DMS114 treated with DMSO at 0.1 percent for 48 hours (cell line): ENCODE measurements at regions not wholly inside any gene's neighbourhood (a gene's known extent, or its start where the extent isn't known, plus 50 kb on each side); places are given as distances from the start of the nearest gene placed in this dataset.
"Not testable (repeated sequence)": the region's sequence is repeated elsewhere in the genome, so short reads cannot be mapped to it uniquely, and the experiment has no call there.

Experiments
- DNase-seq: peaks from one replicate; lab custom pipeline; 2025; ENCODE audit not compliant: unreplicated experiment; lab: John Stamatoyannopoulos, UW

DNA sequence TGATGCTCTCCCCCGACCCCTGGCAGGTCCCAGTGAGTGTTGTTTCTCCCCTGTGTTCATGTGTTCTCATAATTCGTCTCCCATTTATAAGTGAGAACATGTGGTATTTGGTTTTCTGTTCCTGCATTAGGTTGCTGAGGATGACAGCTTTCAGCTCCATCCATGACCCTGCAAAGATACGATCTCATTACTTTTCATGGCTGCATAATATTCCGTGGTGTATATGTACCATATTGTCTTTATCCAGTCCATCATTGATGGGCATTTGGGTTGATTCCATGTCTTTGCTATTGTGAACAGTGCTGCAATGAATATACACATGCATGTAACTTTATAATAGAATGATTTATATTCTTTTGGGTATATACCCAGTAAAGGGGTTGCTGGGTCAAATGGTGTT, 321.5 kb downstream of the EMP1 start:
- not testable (repeated sequence) for DNase-seq

DNA sequence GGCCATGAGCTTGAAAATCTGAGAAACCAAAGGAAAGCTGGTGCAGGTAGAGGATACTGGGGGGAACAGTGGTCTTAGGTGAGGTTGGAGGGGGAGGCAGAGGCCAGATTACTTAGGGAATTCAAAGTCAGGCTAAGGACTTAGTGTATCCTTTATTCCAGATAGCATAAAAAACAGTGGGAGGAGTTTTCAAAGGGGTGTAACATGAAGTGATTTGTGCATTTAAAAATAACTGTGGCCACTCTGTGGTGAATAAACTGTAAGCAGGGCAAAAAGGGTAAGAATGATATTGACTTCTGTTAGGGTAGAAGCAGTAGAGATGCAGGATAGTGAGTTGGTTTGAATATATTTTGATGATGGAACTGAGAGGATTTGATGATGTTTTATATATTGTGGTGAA, 313.2 kb downstream of the EMP1 start:
- DNase-seq, result no peak

DNA sequence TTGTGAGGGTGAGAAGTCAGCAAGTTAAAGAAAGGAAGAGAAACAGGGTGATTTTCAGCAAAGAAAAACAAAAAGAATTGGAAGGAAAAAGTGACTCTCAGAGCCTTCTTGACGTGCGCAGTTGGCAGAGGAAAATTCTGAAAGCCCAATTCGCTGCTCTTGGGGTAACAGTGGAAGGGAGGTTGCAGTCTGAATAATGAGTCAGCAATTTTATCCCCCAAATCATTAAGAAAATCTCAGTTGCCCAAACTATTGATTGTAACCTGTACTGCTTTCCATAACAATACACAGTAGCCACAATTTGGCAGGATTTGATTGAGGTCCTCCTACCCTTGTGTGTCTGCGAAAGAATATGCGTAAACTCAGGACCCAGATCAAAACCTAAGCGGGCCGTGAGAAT, 309.1 kb downstream of the EMP1 start:
- DNase-seq, result no peak

DNA sequence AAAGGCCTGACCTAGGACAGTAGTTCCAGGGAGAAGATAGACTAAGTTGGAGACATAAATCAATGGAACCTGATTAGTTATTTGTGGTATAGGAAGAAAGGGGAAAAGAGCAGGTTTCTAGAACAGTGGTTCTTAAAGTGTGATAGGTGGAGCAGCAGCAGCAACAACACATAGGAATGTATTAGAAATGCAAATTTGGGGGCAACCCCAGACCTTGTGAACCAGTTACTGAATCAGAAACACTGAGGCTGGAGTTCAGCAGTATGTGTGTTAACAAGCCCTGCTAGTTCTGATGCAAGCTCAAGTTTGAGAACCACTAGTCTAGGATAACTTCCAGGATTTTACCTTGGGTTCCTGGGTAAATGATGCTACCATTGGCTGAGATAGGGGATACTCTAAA, 308.7 kb downstream of the EMP1 start:
- no peak for DNase-seq

DNA sequence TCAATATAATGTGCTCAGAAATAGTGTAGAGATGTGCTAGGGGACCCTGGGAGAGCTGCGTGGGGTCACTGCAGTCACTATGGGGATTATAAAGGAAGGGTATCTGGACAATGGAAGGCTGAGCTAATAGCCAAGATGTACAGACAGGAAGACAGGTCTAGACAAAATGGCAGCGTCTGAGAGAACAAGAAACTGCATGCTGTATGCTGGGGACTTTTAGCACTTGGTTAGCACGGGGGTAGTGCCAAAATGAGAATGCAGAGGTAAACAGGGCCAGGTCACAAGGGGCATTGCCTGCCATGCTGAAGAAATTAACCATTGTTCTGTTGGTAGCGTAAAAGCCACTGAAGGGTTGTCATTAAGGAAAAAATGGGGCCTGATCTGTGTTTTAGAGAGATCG, 308.2 kb downstream of the EMP1 start:
- DNase-seq, result no peak

DNA sequence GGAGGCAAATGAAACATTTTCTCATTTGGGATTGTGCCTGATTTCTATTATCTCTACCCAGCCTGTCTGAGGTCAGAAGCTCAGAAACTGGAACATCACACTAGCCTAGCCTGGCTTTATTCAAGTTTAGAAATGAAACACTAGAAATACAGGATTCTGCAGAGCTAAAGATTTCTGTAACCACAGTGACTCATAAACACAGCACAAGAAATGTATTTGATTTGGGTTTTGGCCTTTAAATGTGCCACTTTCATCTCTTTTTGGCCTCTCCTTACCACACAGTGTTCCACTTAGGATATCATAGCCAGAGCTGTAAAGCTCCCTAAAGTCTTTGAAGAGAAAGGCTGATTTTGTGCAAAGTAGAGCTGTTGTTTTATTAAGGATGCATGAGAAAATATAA, 307.5 kb downstream of the EMP1 start:
- no peak for DNase-seq

DNA sequence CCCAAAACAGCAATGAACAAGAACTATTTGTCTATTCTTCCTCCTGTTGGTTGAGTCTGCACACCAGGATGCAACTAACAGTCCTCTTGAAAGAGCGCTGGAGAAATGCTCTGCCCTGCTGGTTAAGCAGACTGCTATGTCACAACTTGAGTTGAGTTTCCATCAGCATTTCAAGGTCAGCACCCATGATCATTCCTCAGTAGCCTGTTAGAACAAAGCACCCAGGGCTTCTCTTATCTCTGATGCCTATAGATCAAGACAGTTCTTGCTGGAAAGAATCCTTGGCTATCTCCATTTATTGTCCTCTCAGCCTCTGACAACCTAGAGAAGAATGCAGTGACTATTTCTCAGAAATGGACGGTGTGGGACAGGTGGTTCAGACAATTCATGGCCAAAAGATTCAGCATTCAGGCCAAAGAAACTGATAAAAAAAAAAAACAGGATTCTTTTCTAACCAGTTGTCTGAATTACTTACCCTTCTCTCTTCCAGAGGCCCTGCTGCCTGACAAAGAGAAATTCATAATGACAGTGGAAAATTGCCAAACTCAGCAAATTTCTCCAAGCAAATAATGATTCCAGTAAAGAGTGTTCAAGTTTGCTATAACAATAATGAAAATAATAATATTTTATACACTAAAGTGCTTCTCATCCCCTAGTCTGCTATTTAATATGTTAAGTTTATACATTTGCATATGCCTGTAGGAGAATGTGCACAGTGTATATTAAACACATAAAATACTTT, 306.7 kb downstream of the EMP1 start:
- no peak for DNase-seq

DNA sequence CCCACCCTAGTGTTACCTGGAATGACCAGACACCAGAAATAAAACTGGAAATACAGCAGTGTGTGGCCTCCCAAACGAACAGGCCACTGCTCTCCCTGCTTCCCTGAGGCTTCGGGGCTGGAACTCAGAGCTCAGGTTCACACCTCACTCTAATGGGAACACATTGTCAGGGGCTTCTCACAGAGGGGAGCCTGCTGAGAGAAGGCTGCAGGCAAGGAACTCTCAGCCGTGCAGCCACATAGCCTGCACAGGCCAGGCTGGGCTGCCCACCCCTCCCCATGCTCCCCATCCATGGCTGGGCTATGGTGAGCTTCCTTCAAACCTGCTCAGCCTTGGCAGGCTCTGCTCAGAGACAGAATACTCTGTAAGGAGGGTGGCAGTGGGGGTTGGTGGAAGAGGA, 302.5 kb downstream of the EMP1 start:
- DNase-seq, result no peak

DNA sequence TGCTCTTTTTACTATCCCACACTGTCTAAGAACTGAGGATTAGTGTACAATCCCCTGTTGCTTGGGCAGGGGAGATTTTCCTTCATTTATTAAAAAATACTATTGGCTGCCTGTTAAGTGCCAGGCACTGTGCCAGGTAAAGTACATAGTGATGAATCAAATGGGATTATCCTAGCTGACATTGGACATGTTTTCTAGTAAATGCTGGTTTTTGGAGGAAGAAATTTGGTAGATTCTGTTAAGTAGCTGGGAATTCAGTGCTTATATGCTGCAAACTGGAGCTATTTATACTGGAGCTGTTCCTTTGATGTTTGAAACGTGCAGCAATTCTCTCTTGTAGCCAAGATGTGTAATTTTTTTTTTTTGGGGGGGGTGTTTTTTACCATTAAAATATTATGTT, 299.6 kb downstream of the EMP1 start:
- no peak for DNase-seq

DNA sequence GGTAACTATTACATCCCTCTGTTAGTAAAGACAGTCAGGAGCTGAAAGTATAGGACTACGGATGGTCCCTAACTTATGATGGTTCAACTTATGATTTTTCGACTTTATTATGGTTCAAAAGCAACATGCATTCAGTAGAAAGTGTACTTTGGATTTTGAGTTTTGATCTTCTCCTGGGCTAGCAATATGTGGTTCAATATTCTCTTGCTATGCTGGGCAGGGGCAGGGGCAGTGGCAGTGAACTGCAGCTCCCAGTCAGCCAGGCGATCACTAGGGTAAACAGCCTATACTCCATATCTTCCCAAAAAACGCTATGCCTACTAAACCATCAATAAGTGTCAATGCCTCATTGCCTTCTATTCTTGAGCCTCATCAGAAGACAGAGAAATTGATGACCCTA, 292.7 kb downstream of the EMP1 start:
- DNase-seq, result no peak

DNA sequence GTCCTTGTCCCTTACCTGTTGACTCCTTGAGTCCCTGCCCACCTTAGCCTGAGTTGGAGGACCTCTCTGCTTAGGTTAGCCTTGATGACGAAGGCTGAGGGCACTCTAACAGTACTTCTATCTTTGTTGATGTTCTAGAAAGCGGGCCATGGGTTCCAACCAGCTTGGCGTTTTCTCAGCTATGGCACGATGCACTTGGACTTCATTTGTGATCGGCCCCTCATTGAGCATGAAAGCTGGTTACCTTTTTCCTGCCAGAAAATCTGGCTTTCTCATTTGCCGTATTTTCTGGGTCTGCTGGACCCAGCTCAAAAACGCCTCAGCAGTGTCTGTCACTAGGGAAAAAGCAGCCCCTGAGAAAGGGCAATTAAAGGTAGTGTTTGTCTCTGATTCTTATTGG, 290.8 kb downstream of the EMP1 start:
- DNase-seq, result no peak

DNA sequence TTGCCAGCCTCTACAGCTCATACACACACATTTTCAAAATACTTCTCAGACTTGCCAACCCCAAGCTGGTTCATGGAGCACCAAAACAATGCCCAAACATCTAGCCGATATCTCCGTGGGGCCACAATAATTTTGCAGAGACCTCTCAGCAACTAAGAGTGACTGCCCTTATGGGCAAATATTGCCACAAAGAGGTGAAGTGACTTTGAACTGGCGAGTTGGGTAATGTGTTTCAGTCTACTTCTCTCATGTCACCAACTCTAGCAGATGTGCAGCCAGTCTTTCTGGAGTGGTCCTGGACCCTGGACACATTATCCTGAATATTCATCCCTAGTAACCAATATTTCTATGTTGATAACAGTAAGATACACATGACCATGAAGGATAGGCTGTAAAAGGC, 290.3 kb downstream of the EMP1 start:
- no peak for DNase-seq

DNA sequence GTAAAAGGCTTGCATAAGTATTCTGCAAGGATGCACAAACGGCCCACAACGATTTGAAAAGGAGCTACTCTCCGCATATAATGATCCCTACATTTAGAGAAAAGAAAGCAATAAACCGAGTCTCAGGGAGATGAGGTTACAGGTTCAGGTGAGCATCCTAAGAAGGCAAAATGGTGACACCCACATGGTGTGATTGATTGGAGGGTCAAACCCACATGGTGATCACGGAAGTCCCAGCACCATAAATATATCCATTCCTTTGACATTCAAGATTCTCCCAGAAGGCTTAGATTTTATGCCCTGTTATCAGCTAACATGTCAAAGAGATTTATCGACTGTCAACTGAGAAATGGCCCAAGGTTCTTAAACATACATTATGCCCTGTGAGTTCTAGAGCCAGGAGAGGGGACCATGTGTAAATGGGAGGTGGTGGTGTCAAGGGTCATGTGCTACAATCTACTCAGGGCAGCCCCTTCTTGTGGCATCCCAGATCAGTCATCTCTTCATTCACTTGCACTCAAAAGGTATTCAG, 282.2 kb downstream of the EMP1 start:
- DNase-seq, result no peak

DNA sequence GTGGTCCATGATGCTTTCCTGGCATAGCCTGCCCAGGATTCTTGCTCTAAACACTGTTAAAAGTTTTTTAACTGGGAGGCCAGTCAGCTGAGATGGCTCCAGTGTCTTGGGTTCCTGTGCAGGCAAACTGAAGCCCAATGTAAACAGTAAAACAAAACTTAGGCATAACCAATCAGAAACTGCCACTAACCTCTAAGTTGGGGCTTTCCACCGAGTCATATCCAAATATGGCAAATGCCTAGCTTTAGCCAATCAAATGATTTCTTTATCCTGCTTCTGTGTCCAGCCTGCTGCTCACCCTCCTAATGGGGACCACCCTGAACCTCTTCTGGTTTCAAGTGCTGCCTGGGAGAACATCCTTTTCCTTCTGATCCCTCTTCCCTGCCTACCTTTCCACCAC, 277.9 kb downstream of the EMP1 start:
- no peak for DNase-seq

DNA sequence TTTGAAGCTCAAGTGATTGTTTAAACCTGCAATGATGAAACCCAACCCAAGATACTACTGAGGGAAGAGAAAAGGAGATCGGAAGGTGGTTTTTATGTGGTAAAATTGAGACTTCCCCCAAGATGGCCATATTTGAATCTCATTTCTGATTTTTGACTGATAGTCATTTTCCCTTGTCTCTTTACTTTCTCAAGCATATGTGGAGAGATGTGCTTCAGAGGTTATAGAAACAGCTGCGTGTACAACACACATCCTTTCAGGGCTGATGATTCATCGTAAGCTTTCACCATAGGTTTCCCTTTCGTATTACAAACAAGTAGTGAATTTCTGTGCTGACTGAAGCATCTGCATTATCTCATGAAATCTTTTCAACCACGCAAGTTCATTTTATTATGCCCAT, 276.2 kb downstream of the EMP1 start:
- DNase-seq, result no peak

DNA sequence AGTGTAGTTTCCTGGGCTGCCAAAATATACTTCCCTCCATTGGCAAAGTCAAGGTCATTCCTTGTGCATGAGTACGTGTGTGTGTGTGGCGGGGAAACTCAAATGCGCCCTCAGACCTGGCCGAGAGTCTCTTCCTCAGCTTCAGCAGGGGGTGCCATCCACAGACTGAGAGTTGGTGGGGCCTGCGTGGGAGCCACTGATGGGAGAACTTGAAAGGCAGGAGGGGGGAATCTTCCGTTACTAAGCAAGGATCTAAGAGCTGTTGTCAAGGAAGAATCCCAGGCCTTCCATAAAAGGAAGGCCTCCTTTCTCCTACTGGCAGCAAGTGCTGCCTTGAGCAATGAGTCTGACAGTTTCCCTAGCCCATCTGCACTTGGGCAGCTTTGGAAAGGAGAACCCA, 274.9 kb downstream of the EMP1 start:
- no peak for DNase-seq

DNA sequence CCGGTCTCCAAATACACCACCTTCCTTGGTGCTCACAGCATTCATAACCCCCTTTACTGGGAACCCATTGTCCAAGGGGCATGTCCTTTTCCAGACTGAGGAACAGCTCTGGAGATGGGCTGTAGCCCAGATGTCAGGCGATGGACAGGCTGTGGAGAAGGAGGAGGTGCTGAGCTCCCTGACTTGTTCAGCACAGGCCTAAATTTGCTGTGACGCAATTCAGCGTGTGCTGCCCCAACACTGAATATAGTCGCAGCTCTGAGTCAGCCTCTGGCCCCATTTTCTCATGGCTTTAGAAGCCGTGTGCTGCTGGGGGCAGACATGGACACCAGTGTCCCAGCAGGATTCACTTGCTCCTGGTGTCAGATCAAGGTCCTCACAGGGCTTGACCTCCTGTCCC, 269.1 kb downstream of the EMP1 start:
- DNase-seq, result no peak

DNA sequence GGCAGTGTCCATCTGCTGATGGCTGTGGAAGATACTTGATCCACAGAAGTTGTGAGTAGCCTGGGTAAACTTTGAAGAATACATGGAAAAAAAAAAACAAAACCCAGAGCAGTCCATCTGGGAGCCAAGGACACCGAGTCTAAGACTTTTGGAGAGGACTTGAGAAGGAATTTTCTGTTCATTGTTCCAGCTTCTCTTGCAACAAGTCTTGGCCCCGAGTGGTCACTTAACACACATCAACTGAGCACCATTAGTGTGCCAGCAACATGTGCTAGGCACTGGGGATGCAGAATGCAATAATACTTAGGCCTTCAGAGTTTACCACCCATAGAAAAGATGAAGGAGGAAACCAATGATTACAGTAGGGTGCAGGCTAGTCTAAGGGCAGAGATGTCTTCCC, 266.7 kb downstream of the EMP1 start:
- no peak for DNase-seq

DNA sequence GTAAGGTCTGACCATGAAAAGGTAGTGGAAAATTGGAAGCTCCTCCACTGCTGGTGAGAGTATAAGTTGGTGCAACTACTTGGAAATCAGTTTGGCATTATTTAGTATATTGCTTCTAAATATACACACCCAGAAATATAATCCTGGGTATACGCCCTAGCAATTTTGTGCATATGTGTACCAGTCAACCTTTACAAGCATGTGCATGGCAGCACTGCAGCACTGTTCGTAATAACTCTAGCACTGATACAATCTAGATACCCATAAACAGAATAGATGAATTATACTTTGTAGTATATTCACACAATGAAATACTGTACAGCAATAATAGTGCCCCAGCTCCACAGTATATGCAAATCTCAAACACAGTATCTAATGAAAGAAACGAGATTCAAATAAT, 265.9 kb downstream of the EMP1 start:
- no peak for DNase-seq

DNA sequence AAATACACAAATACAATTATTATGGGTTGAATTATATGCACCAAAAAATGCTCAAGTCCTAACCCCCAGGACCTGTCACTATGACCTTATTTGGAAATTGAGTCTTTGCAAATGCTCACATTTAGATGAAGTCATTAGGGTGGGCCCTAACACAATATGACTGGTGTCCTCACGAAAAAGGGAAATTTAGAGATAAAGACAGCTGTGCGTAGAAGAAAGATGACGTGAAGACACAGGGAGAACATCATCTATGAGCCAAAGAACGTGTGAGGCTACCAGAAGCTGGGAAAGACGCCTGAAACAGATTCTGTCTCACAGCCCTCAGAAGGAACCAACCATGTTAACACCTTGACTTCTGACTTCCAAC, 259.2 kb downstream of the EMP1 start:
- no peak for DNase-seq

DNA sequence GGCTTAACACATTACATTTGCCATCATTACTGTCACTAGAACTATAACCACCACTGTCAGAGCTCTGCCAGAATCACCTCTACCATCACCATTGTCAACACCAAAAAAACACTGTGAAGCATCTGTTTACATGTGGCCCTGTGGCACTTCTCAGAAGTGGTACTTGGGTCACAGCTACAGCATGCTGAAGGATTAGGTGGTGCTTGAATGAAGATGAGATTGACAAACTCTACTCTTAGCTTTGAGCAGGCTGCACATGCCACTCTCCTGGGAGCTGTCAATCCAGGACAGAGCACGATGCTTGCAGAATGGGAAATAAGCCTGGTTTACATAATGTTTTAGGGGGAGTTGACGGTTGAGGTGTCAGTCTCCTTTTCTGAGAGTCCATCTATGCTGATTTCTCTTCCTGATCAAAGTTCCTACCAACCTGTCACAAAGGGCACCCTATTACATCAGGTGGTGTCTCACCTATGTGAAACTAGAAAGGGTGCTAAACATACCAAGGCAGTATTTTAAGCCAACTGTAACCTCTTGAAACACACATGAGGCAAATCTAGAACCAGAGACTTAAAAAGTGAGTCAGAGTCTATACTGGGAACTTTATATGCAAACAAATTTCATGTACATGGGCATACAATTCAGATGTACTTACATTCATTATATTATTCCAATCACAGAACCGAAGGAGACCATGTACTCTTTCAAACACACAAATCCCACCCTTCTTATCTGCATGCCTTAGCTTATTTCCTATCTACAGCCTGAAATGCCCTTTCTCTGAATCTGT, 258.7 kb downstream of the EMP1 start:
- no peak for DNase-seq

DNA sequence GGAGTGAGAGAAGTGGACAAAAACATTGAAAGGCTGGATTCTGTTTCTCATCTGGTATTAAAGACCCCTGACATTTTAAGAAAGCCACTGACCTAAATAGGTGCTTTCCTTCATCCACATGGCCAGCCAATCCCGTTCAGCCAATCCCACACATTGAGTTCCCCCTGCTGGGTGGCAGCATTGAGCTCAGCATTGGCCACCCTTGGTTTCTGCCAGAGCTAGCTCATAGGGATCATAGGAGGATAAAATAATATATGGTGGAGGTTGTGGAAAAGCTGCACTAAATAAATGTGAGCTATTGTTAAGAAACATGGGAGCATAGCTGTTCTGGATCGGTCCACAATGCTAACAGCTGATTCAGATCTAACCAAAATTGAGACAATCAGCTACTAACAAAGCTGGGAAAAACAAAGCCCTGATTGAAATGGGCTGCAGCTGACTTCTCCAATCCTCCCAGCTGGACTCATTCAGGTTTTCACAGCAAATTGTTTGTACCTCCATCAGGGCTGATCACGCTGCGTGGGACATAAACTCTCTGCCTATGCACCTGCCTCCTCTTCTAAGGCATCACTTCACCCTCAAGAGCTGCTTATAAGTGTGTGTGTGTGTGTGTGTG, 256.5 kb downstream of the EMP1 start:
- no peak for DNase-seq
